Brain microvascular endothelial cell (primary cell): ENCODE measurements at regions not wholly inside any gene's neighbourhood (a gene's known extent, or its start where the extent isn't known, plus 50 kb on each side); places are given as distances from the start of the nearest gene placed in this dataset.

ENCODE experiments used
- DNase-seq: peaks from one replicate; pipeline ENCODE4 v3.0.0-alpha.2; 2020
- H3K27ac ChIP-seq: fragments of 250-450 bp; sonication (Bioruptor Pico); 2 replicates; pipeline ENCODE4 v1.5.1; 2020; ENCODE audit warnings: mild to moderate bottlenecking, moderate library complexity
- H3K27me3 ChIP-seq: fragments of 250-450 bp; sonication (Bioruptor Pico); replicated peaks from 2 replicates; pipeline ENCODE4 v1.5.1; 2020; ENCODE audit warnings: mild to moderate bottlenecking
- H3K36me3 ChIP-seq: fragments of 250-450 bp; sonication (Bioruptor Pico); replicated peaks from 2 replicates; pipeline ENCODE4 v1.5.1; 2020; ENCODE audit warnings: mild to moderate bottlenecking
- H3K4me3 ChIP-seq: 2 replicates; pipeline ENCODE4 v1.5.1; 2011; ENCODE audit warnings: low read depth, mild to moderate bottlenecking, control low read depth, low read length, moderate library complexity
- CTCF ChIP-seq: IDR thresholded peaks from 2 replicates; pipeline ENCODE4 v1.5.1; 2011; ENCODE audit warnings: low read depth, mild to moderate bottlenecking, moderate library complexity, low read length, control low read depth, inconsistent platforms; ENCODE audit errors: missing control alignments
- in situ Hi-C: cut with HindIII; loops from 2 replicates; pipeline ENCODE4 v1.10.0; 2017; ENCODE audit warnings: low sequenced_read_pairs, low pct_ligation_motif_present

GRCh38 chr9:95626885-95627558 is 110.3 kb upstream of the PTCH1 start:
- DNase-seq, result no peak
- in situ Hi-C loops, result no loop called here
- TF ChIP-seq CTCF, result no peak
- Histone ChIP-seq H3K36me3 (no peaks in the 10 kb centered on the region), H3K27me3 (no peaks in the 10 kb centered on the region), H3K4me3 (no peak overlapping the region), H3K27ac (no peak overlapping the region)

DNA sequence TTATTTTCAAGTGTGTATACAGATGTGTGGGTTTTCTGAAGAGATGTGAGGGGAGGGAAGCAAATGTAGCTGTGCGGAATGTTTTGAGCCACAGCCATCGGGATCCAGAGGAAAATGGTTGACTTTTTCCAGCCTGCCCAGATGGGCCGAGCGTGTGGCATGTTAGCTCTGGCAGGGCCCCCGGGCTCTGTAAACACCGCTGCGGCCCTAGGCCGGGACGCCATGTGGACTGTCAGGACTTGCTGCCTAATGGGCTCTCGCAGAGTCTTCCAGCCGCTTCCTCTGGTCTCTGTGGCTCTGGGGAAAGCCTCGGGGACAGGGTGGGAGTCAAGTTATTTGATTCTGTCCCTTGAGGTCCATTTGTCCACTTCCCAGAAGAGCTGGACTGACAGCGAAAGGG is 109.6 kb upstream of the PTCH1 start:
- in situ Hi-C loops, result no loop called here
- no peak for DNase-seq

GRCh38 chr9:95623640-95624039 is 106.9 kb upstream of the PTCH1 start:
- H3K36me3 ChIP-seq, result no peaks in the 10 kb centered on the region
- TF ChIP-seq CTCF, result no peak
- H3K27ac ChIP-seq, result no peak overlapping the region
- H3K4me3 ChIP-seq, result no peak overlapping the region
- no peak for DNase-seq
- in situ Hi-C loops, result no loop called here
- H3K27me3 ChIP-seq, result no peaks in the 10 kb centered on the region

More for the DNA sequence above, 109.6 kb upstream of the PTCH1 start:
- Histone ChIP-seq H3K27me3 (no peaks in the 10 kb centered on the region), H3K36me3 (no peaks in the 10 kb centered on the region), H3K27ac (no peak overlapping the region), H3K4me3 (no peak overlapping the region)
- no peak for TF ChIP-seq CTCF

- no peak for TF ChIP-seq CTCF
- no peak for DNase-seq
- Histone ChIP-seq H3K27ac (no peak overlapping the region), H3K4me3 (no peak overlapping the region), H3K27me3 (no peaks in the 10 kb centered on the region), H3K36me3 (no peaks in the 10 kb centered on the region)
- in situ Hi-C loops, result no loop called here
Observed at GRCh38 chr9:95620722-95621121, 104.0 kb upstream of the PTCH1 start.

GRCh38 chr9:95620314-95620713 is 103.5 kb upstream of the PTCH1 start:
- Histone ChIP-seq H3K4me3 (no peak overlapping the region), H3K27ac (no peak overlapping the region), H3K27me3 (no peaks in the 10 kb centered on the region), H3K36me3 (no peaks in the 10 kb centered on the region)
- DNase-seq, result no peak
- in situ Hi-C loops, result no loop called here
- no peak for TF ChIP-seq CTCF

GRCh38 chr9:95615246-95615645 is 98.5 kb upstream of the PTCH1 start:
- Histone ChIP-seq H3K36me3 (no peaks in the 10 kb centered on the region), H3K27me3 (no peaks in the 10 kb centered on the region), H3K27ac (no peak overlapping the region), H3K4me3 (no peak overlapping the region)
- in situ Hi-C loops, result no loop called here
- no peak for TF ChIP-seq CTCF
- no peak for DNase-seq
